HEK293T (cell line): ENCODE measurements at regions not wholly inside any gene's neighbourhood (a gene's known extent, or its start where the extent isn't known, plus 50 kb on each side); places are given as distances from the start of the nearest gene placed in this dataset.

Source experiments
- FOXK2 ChIP-seq: fragments of 450-650 bp; IDR thresholded peaks from 2 replicates; pipeline ENCODE4 v1.6.1; 2016; ENCODE audit warnings: mild to moderate bottlenecking
- FOXM1 ChIP-seq: fragments of 450-650 bp; IDR thresholded peaks from 2 replicates; pipeline ENCODE4 v1.6.1; 2017; ENCODE audit warnings: mild to moderate bottlenecking, borderline replicate concordance
- SP1 ChIP-seq: fragments of 450-650 bp; IDR thresholded peaks from 2 replicates; pipeline ENCODE4 v1.6.1; 2017
- ZNF384 ChIP-seq: fragments of 450-650 bp; IDR thresholded peaks from 2 replicates; pipeline ENCODE4 v1.6.1; 2016

DNA sequence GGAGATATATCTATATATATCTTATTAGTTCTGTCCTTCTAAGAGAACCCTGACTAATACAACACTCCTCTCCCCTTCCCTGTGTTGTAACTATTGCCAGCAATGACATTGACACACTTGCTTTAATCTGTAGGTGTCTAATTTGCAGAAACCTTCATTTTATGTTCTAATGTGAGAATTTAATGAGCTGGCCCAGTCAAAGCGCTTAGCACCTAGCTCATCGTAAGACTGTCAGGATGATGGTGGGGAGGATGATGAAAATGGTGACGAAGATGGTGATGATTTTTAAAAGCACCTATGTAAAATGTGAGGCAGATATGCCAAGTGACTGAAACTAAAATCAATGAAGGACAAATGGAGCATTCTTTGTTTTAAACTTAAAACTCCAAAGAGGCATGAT, 183.8 kb downstream of the DHX15 start:
- TF ChIP-seq FOXM1 (no peak), FOXK2 (no peak), SP1 (no peak), ZNF384 (no peak)
